ENCODE measurements at regions not wholly inside any gene's neighbourhood (a gene's known extent, or its start where the extent isn't known, plus 50 kb on each side); places are given as distances from the start of the nearest gene placed in this dataset.

- no peak for FAIRE-seq
- intact Hi-C loops (cut with DNase I): no loop called here
- H3K27me3 ChIP-seq (ENCODE audit: control insufficient read depth, insufficient read depth, low read length): no peaks in the 10 kb centered on the region
- H3K4me3 ChIP-seq (ENCODE audit: low read length in 3 of 3): no peak overlapping the region
- H3K36me3 ChIP-seq (ENCODE audit: control insufficient read depth in 2 of 3, insufficient read depth in 3 of 3, low read length in 3 of 3): no peaks in the 10 kb centered on the region
- no peaks in the 10 kb centered on the region for H3K4me1 ChIP-seq (ENCODE audit: control insufficient read depth in 2 of 3, insufficient read depth in 2 of 3, low read depth in 1 of 3, low read length in 3 of 3)
- no peak for DNase-seq
- no peak for TF ChIP-seq CTCF (IDR thresholded peaks at IDR 0.05; ENCODE audit: borderline replicate concordance, extremely low read depth, insufficient read depth)
- no peak overlapping the region for H3K9ac ChIP-seq (ENCODE audit: low read length in 3 of 3)
- peaks cover 0 to 2% (median 0%) of the 10 kb centered on the region in 3 donors for H3K9me3 ChIP-seq (ENCODE audit: control insufficient read depth in 2 of 3, insufficient read depth in 1 of 3, low read length in 3 of 3)
- no peak overlapping the region for H3K27ac ChIP-seq (ENCODE audit: low read depth in 2 of 2, low read length in 2 of 2)
Measured at GRCh38 chr13:54628383-54628782, 1599.8 kb downstream of the OLFM4 start.

GRCh38 chr13:54633456-54633855 lies 1604.8 kb downstream of the OLFM4 start:
- H3K4me3 ChIP-seq (ENCODE audit: low read length in 3 of 3): no peak overlapping the region
- no peak overlapping the region for H3K27ac ChIP-seq (ENCODE audit: low read depth in 2 of 2, low read length in 2 of 2)
- H3K27me3 ChIP-seq (ENCODE audit: control insufficient read depth, insufficient read depth, low read length): no peaks in the 10 kb centered on the region
- no peak for FAIRE-seq
- no peaks in the 10 kb centered on the region for H3K36me3 ChIP-seq (ENCODE audit: control insufficient read depth in 2 of 3, insufficient read depth in 3 of 3, low read length in 3 of 3)
- no peak for DNase-seq
- intact Hi-C loops (cut with DNase I): no loop called here
- no peak overlapping the region for H3K9ac ChIP-seq (ENCODE audit: low read length in 3 of 3)
- TF ChIP-seq CTCF (IDR thresholded peaks at IDR 0.05; ENCODE audit: borderline replicate concordance, extremely low read depth, insufficient read depth): no peak
- H3K4me1 ChIP-seq (ENCODE audit: control insufficient read depth in 2 of 3, insufficient read depth in 2 of 3, low read depth in 1 of 3, low read length in 3 of 3): no peaks in the 10 kb centered on the region
- H3K9me3 ChIP-seq (ENCODE audit: control insufficient read depth in 2 of 3, insufficient read depth in 1 of 3, low read length in 3 of 3): no peaks in the 10 kb centered on the region

- no peak overlapping the region for H3K9ac ChIP-seq (ENCODE audit: low read length in 3 of 3)
- DNase-seq: no peak
Measured at GRCh38 chr13:54636231-54636630, 1607.6 kb downstream of the OLFM4 start.

More at GRCh38 chr13:54636231-54636630, 1607.6 kb downstream of the OLFM4 start:
- Histone ChIP-seq H3K4me3 (ENCODE audit: low read length in 3 of 3) (no peak overlapping the region), H3K27me3 (ENCODE audit: control insufficient read depth, insufficient read depth, low read length) (no peaks in the 10 kb centered on the region), H3K27ac (ENCODE audit: low read depth in 2 of 2, low read length in 2 of 2) (no peak overlapping the region), H3K36me3 (ENCODE audit: control insufficient read depth in 2 of 3, insufficient read depth in 3 of 3, low read length in 3 of 3) (no peaks in the 10 kb centered on the region), H3K4me1 (ENCODE audit: control insufficient read depth in 2 of 3, insufficient read depth in 2 of 3, low read depth in 1 of 3, low read length in 3 of 3) (no peaks in the 10 kb centered on the region), H3K9me3 (ENCODE audit: control insufficient read depth in 2 of 3, insufficient read depth in 1 of 3, low read length in 3 of 3) (no peaks in the 10 kb centered on the region)
- TF ChIP-seq CTCF (IDR thresholded peaks at IDR 0.05; ENCODE audit: borderline replicate concordance, extremely low read depth, insufficient read depth): no peak
- no peak for FAIRE-seq
- intact Hi-C loops (cut with DNase I): no loop called here

Measured in kidney (tissue), 13 donors.